Fibroblast of peridontal ligament (primary cell): ENCODE measurements at regions not wholly inside any gene's neighbourhood (a gene's known extent, or its start where the extent isn't known, plus 50 kb on each side); places are given as distances from the start of the nearest gene placed in this dataset.

Source experiments
- DNase-seq: peaks from one replicate; pipeline ENCODE4 v3.0.0-alpha.2; 2010; ENCODE audit errors: extremely low read depth

DNA sequence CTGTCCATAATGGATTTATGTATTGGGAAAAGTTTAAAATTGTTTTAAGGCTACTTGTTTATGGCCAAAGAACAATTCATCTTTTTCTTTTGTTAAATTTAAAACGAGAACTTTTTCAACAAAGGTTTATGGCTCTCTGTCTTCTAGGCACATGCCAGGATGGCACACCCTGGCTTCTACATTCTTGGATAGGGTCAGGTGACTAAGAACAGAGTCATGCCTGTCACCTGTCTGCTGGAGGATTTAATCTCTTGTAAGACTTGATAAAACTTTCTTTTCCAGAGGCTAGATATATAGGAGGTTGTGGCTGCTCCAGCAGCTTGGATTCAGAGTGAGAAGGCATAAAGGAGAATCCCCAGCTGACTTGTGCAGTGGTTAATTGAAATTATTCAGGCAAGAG lies 915.4 kb downstream of the GATA3 start:
- no peak for DNase-seq

GRCh38 chr10:8975535-8975934 lies 921.0 kb downstream of the GATA3 start:
- no peak for DNase-seq

- DNase-seq = no peak
These were observed 923.6 kb downstream of the GATA3 start for GRCh38 chr10:8978100-8978499.

- DNase-seq = no peak
These were observed 925.5 kb downstream of the GATA3 start for GRCh38 chr10:8979976-8980375.

- DNase-seq = no peak
These were observed 926.8 kb downstream of the GATA3 start for GRCh38 chr10:8981277-8981676.

- DNase-seq = no peak
These were observed 931.2 kb downstream of the GATA3 start for GRCh38 chr10:8985651-8986050.

DNA sequence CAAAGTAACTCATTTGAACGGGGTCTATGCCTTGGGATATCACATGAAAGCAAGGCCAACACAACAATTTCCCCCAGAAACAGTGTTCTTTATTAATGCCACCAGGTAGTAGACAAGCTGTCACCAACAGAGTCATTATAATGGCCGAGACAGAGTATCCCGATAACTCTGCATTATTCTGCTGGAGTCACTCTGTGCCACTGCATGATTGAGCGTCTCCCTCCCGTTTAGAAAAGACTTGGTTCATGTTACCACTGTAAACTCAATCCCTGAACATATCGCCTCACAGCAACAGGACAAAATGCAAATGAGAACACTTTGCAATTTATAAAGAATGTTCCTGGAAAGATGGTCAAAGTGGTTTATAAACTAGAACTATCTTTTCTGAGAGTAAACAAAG lies 932.5 kb downstream of the GATA3 start:
- no peak for DNase-seq

DNA sequence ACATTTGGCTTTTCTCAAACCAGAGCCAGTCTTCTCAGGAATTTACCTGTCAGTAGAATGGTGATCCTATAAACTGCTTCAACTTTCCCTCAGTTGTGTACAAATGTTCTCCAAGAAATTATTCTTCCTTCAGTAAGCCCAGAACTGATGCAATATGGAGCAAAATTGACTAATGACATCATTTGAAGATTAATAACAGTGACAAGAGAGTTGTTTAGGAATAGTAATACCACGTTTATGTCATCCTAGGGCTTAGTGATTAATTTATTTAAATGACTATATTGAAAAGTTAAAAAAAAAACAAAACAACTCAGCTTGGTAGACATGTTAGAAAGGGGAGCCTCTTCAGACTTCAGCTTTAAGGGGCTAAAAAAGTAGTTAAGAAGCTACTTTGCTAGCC lies 933.2 kb downstream of the GATA3 start:
- no peak for DNase-seq

DNA sequence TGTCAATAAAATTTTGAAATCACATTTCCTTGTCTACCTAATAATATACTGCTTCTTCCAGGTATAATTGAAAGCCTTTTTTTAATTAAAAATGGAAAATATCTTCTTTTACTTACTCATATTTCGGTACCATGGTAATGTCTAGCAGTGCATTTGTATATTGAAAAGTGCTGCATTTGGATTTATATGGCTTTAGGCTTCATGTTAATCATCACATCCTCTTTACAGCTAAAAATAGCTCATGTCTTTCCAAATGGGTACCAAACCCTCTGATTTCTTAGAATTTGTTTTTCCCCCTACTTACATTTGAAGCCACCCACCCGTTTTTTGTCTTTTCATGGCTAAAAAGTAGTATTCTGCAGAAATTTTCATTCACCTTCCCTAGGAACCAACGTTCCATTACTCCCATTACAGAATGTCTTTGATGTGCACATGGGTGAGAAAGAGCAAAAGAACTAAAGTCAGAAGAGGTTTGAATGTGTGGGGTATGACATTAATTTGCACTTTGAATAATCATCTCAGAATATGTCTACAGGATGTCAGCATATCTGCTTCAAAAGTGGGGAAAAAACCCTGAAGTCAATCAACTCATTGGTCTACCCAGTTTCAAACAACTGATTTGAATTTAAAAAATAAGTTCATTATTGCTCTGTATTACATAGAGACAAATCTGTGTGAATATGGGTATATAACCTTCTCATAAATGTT lies 935.9 kb downstream of the GATA3 start:
- no peak for DNase-seq

DNA sequence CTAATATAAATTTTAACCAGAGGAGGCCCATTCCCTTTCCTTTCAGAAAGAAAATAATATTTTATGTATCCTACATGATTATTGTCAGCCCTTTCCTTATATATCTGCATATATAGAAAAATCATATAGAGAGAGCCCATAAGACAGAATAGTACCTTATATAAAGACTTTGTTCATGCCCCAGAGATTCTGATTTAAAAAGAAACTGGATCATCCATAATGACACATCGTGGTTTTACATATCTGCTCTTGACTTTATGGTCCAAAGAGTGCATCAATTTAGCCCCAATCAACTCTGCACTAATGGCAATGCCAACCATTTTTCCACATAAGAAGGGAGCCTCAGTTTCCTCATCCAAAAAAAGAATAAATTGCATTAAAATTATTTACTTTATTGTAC lies 937.5 kb downstream of the GATA3 start:
- no peak for DNase-seq

GRCh38 chr10:8993864-8994263 lies 939.4 kb downstream of the GATA3 start:
- DNase-seq = no peak

DNA sequence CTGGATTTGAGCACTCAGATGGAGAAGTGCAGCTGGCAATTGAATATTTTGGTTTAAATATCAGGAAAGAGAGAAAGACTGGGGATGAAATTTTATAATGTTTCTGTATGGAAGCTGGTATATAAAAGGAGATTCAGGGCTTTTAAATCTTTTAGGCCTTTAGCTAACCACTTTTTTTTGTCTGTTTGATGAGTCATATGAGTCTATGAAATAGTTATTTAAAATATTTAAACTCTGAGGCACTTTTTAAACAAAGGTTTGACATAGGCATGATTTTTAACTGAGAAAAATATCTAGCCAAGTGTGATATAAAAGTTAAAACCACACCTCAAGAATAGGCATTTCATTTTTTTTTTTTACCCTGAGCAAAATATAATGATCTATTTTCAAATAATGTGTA lies 944.3 kb downstream of the GATA3 start:
- no peak for DNase-seq

- DNase-seq = no peak
These were observed 948.6 kb downstream of the GATA3 start for GRCh38 chr10:9003122-9003521.

DNA sequence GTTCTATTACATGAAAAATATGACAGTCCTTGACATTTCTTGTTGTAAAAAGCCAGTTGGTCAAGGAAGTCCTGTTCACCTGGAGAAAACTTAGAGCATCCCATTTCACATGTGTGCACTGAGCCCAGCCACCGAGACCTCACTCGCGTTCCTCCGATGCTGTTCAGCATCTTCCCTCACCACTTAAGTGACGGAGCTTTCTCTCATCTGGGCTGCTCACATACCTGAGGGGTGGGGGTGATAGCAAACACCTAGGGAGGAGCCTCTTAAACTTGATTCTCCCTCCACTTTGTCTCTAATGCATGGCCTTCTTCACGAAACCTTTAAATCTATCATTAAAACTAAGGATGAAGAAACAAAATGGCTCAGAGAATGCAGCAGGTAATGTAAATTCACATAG lies 950.2 kb downstream of the GATA3 start:
- DNase-seq = no peak

DNA sequence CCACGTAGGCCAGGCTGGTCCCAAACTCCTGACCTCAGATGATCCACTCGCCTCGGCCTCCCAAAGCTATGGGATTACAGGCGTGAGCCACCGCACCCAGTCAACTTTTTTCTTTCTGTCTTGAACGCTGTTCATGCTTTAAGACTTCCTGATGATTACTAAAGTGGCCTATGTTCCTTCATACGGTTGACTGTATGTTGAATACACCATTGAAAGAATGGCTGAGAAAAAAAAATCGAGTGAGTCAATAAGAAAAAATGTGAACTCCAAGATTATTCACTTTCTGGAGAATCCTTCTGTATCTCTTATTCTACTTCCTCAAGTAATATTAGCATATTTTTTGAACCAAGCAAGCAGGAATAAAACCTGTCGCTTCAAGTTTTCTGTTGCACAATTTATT lies 955.0 kb downstream of the GATA3 start:
- no peak for DNase-seq

DNA sequence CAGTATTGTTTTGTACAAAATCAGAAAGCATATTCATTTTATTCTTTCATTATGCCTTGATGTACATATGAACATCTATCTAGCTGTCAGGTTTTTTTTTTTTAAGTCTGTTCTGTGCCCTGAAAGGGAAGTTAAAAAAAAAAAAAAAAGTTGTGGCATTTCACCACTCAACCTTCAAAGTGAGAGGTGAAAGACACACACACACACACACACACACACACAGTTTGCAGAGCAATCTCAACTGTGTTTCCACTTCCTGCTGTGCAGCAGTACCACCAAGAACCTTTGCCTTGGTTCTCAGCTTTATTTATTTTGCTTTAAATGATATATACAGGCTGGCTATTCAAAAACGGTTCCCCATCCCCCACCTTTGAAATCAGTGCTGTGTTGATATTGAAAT lies 955.6 kb downstream of the GATA3 start:
- no peak for DNase-seq

GRCh38 chr10:9010931-9011670 lies 956.6 kb downstream of the GATA3 start:
- DNase-seq = no peak

GRCh38 chr10:9012312-9012711 lies 957.8 kb downstream of the GATA3 start:
- DNase-seq = no peak

DNA sequence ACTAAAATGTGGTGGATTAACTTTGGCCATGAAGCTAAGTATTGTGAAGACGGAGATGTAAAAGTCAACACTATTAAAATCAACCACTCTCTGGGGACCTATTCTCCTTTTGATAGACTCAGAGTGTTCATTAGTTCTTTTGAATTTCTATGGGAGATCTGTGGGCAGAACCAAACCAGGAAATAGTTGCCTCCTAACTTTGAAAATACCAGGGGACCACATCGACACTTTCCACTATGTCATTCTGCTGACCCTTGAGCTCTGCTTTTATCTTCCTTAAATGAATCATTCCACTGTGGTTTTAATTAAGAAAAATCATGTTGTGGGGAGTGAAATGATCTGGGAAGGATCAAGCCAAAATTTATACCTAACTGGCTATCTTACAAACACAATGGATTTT lies 960.5 kb downstream of the GATA3 start:
- no peak for DNase-seq

DNA sequence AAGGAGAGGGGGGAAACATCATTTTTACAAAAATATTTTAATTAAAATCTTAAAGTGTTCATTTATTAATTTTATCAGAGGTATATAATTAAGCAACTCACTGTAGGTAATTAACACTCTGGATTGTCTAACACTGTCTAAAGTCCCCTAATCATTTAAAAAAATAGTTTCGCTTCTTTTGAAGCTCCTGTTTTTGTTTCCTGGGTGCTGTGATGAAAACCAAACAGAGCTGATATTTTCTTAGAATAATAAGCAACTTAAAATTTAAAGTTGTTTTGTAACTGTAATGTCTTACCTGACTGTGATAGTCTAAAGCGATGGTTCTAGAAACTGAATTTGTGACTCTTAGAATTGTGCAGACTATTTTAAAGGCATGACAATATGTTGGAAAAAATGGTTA lies 961.0 kb downstream of the GATA3 start:
- no peak for DNase-seq

- no peak for DNase-seq
These were observed 962.4 kb downstream of the GATA3 start for GRCh38 chr10:9016930-9017329.

- DNase-seq = no peak
These were observed 964.0 kb downstream of the GATA3 start for GRCh38 chr10:9018195-9019173.
